ENCODE measurements at regions not wholly inside any gene's neighbourhood (a gene's known extent, or its start where the extent isn't known, plus 50 kb on each side); places are given as distances from the start of the nearest gene placed in this dataset.

DNA sequence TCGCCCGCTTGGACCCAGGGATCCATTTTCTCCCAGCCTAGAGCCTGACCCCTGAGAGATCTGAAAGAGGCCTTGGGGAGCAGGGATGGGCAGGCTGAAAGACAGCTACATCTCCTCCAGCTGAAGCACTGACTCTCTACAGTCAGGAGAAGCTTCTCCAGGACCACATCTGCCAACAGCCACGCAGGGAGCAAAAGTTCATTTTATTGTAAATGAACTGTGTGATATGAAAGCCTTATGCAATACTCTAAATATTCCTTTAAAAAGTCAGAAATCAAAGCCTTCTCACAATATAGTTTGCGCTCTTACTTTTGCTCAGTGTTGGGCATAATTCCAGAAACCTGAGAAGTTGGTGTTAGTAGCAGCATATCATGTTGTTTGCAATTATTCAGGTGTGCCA is 428.9 kb upstream of the RAB6C start:
- Histone ChIP-seq H3K79me2 (ENCODE audit: insufficient read depth, low read length) (no peaks in the 10 kb centered on the region), H3K9me2 (replicated peaks; ENCODE audit: insufficient read depth, low read length) (no peaks in the 10 kb centered on the region), H3K27ac (ENCODE audit: low read depth, low read length) (no peak overlapping the region), H4K20me1 (ENCODE audit: low read depth, low read length) (no peaks in the 10 kb centered on the region), H3K9ac (ENCODE audit: low read length) (no peak overlapping the region), H2AFZ (ENCODE audit: low read depth, low read length, severe bottlenecking) (no peak overlapping the region), H3K4me2 (ENCODE audit: low read depth, low read length, poor library complexity, severe bottlenecking) (no peak overlapping the region), H3K4me3 (ENCODE audit: insufficient read depth, low read length, poor library complexity, severe bottlenecking) (no peak overlapping the region), H3F3A (ENCODE audit: insufficient read depth) (no peaks in the 10 kb centered on the region), H3K9me3 (ENCODE audit: insufficient read depth, low read length) (no peaks in the 10 kb centered on the region), H3K27me3 (ENCODE audit: low read length) (no peaks in the 10 kb centered on the region), H3K36me3 (ENCODE audit: low read length) (no peaks in the 10 kb centered on the region)
- TF ChIP-seq, protein P1, sequence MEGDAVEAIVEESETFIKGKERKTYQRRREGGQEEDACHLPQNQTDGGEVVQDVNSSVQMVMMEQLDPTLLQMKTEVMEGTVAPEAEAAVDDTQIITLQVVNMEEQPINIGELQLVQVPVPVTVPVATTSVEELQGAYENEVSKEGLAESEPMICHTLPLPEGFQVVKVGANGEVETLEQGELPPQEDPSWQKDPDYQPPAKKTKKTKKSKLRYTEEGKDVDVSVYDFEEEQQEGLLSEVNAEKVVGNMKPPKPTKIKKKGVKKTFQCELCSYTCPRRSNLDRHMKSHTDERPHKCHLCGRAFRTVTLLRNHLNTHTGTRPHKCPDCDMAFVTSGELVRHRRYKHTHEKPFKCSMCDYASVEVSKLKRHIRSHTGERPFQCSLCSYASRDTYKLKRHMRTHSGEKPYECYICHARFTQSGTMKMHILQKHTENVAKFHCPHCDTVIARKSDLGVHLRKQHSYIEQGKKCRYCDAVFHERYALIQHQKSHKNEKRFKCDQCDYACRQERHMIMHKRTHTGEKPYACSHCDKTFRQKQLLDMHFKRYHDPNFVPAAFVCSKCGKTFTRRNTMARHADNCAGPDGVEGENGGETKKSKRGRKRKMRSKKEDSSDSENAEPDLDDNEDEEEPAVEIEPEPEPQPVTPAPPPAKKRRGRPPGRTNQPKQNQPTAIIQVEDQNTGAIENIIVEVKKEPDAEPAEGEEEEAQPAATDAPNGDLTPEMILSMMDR (IDR thresholded peaks at IDR 0.05; ENCODE audit: insufficient read depth, low read length, poor library complexity, severe bottlenecking): no peak
- no peak for TF ChIP-seq EZH2phosphoT487 (conservative IDR thresholded peaks at IDR 0.05; ENCODE audit: low read length)

DNA sequence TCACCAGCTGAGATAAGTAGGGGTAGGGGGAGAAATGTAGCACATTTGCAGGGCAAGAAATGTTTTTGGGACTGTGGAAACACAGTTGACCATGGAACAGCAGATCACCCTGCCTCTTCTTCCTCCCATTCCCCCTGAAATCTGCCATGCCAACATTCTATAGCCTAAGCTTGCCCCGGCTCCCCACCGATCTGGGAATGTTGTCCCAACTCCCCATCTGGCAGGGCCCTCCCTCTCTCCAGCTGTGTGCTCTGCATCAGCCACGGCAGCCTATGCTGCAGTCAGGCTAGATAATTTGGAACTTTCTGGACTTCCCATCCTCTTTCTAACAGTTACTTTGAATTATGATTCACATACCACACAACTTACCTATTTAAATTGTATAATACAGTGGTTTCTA is 425.1 kb upstream of the RAB6C start:
- TF ChIP-seq, protein P1 (IDR thresholded peaks at IDR 0.05; ENCODE audit: insufficient read depth, low read length, poor library complexity, severe bottlenecking): no peak
- no peak for TF ChIP-seq EZH2phosphoT487 (conservative IDR thresholded peaks at IDR 0.05; ENCODE audit: low read length)
- no peak overlapping the region for H3K9ac ChIP-seq (ENCODE audit: low read length)
- H4K20me1 ChIP-seq (ENCODE audit: low read depth, low read length): no peaks in the 10 kb centered on the region
- H3K79me2 ChIP-seq (ENCODE audit: insufficient read depth, low read length): no peaks in the 10 kb centered on the region
- no peak overlapping the region for H3K4me3 ChIP-seq (ENCODE audit: insufficient read depth, low read length, poor library complexity, severe bottlenecking)
- H3K27ac ChIP-seq (ENCODE audit: low read depth, low read length): no peak overlapping the region
- H3K9me3 ChIP-seq (ENCODE audit: insufficient read depth, low read length): no peaks in the 10 kb centered on the region
- H3K36me3 ChIP-seq (ENCODE audit: low read length): no peaks in the 10 kb centered on the region
- no peaks in the 10 kb centered on the region for H3F3A ChIP-seq (ENCODE audit: insufficient read depth)
- H2AFZ ChIP-seq (ENCODE audit: low read depth, low read length, severe bottlenecking): no peak overlapping the region
- H3K27me3 ChIP-seq (ENCODE audit: low read length): no peaks in the 10 kb centered on the region
- no peak overlapping the region for H3K4me2 ChIP-seq (ENCODE audit: low read depth, low read length, poor library complexity, severe bottlenecking)
- no peaks in the 10 kb centered on the region for H3K9me2 ChIP-seq (replicated peaks; ENCODE audit: insufficient read depth, low read length)

DNA sequence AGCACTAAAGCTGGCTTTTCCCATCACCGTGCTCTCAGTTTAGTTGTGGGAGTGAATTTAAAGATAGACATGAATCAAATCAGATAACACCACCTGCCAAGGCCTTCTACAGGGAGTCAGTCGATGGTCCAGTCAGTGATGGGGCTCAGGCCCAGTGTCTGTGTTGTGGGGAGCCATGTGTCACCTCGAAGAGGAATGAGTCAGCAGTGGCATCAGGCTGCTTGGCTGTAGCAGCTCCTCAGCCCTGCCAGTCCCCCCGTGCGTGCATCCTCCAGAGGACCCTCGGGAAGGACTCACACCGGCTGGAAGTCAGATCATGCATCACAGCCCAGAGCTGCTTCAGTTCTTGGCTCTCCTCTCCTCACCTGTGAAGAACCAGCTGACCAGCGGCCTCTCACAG is 420.4 kb upstream of the RAB6C start:
- Histone ChIP-seq H4K20me1 (ENCODE audit: low read depth, low read length) (no peaks in the 10 kb centered on the region), H3K79me2 (ENCODE audit: insufficient read depth, low read length) (no peaks in the 10 kb centered on the region), H3K9me3 (ENCODE audit: insufficient read depth, low read length) (no peaks in the 10 kb centered on the region), H3K27ac (ENCODE audit: low read depth, low read length) (no peak overlapping the region), H2AFZ (ENCODE audit: low read depth, low read length, severe bottlenecking) (no peak overlapping the region), H3K4me2 (ENCODE audit: low read depth, low read length, poor library complexity, severe bottlenecking) (no peak overlapping the region), H3F3A (ENCODE audit: insufficient read depth) (no peaks in the 10 kb centered on the region), H3K36me3 (ENCODE audit: low read length) (no peaks in the 10 kb centered on the region), H3K9me2 (replicated peaks; ENCODE audit: insufficient read depth, low read length) (no peaks in the 10 kb centered on the region), H3K4me3 (ENCODE audit: insufficient read depth, low read length, poor library complexity, severe bottlenecking) (no peak overlapping the region), H3K27me3 (ENCODE audit: low read length) (no peaks in the 10 kb centered on the region), H3K9ac (ENCODE audit: low read length) (no peak overlapping the region)
- TF ChIP-seq, protein P1 (IDR thresholded peaks at IDR 0.05; ENCODE audit: insufficient read depth, low read length, poor library complexity, severe bottlenecking): no peak
- no peak for TF ChIP-seq EZH2phosphoT487 (conservative IDR thresholded peaks at IDR 0.05; ENCODE audit: low read length)
